GM11168 (cell line): ENCODE measurements at regions not wholly inside any gene's neighbourhood (a gene's known extent, or its start where the extent isn't known, plus 50 kb on each side); places are given as distances from the start of the nearest gene placed in this dataset.
"Not testable (repeated sequence)": the region's sequence is repeated elsewhere in the genome, so short reads cannot be mapped to it uniquely, and the experiment has no call there.

Source experiments
- in situ Hi-C: fragments of 300-500 bp; cut with MboI; formaldehyde crosslinking; loops from one replicate; pipeline ENCODE4 v1.12.0; 2022; ENCODE audit warnings: low sequenced_read_pairs; ENCODE audit not compliant: unreplicated experiment

GRCh38 chr4:81324594-81324993 is 109.6 kb upstream of the PRKG2 start:
- in situ Hi-C loops, result not testable (repeated sequence)

- in situ Hi-C loops, result no loop called here
Measured at GRCh38 chr4:81319657-81320056, 104.6 kb upstream of the PRKG2 start.

- in situ Hi-C loops, result no loop called here
Measured at GRCh38 chr4:81314897-81315470, 100.0 kb upstream of the PRKG2 start.

GRCh38 chr4:81314196-81314896 is 99.3 kb upstream of the PRKG2 start:
- in situ Hi-C loops, result no loop called here

GRCh38 chr4:81307991-81308390 is 93.0 kb upstream of the PRKG2 start:
- in situ Hi-C loops, result no loop called here

DNA sequence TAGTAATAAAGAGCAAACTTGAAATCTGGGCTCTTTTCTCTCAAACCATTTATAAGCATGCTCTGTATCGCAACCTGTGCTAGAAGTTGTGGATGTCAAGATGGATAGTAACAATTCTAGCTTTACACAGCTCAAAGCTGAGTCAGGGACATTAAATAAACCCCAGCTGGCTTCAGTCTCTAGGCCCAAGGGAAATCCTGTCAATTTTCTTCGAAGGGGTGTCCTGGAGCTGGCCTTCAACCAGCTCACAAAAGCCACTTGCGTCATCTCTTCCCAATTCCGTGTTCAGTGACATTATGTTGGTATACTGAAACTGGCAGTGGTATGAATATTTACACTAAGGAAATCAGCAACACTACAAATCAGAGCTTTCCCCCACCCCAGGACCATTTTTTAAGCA is 89.8 kb upstream of the PRKG2 start:
- in situ Hi-C loops, result no loop called here

DNA sequence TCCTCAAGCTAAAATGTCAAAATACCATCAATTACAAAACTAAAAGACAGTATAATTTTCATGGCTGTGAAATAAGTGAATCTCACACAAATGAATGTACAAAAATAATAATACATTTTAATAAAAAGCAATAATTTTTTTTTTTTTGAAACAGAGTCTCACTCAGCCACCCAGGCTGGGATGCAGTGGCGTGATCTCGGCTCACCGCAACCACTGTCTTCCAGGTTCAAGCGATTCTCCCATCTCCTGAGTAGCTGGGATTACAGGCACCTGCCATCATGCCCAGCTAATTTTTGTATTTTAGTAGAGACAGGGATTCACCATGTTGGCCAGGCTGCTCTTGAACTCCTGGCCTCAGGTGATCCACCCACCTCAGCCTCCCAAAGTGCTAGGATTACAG is 85.3 kb upstream of the PRKG2 start:
- in situ Hi-C loops, result not testable (repeated sequence)

- in situ Hi-C loops, result no loop called here
Measured at GRCh38 chr4:81290813-81291212, 75.8 kb upstream of the PRKG2 start.

GRCh38 chr4:81287101-81287500 is 72.1 kb upstream of the PRKG2 start:
- in situ Hi-C loops, result no loop called here

- in situ Hi-C loops, result no loop called here
Measured at GRCh38 chr4:81282131-81282530, 67.1 kb upstream of the PRKG2 start.

DNA sequence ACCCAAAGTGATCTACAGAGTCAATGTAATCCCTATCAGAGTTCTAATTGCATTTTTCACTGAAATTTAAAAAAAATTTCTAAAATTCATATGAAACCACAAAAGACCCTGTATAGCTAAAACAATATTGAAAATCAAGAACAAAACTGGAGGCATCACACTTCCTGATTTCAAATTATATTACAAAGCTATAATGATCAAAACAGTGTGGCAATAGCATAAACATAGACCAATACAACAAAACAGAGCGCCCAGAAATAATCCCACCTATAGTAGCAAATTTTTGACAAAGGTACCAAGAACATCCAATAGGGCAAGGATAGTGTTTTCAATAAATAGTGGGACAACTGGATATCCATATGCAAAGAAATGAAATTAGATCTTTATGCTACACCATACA is 59.4 kb upstream of the PRKG2 start:
- in situ Hi-C loops, result no loop called here

GRCh38 chr4:81272671-81273070 is 57.6 kb upstream of the PRKG2 start:
- in situ Hi-C loops, result no loop called here
